ENCODE measurements at regions not wholly inside any gene's neighbourhood (a gene's known extent, or its start where the extent isn't known, plus 50 kb on each side); places are given as distances from the start of the nearest gene placed in this dataset.

DNA sequence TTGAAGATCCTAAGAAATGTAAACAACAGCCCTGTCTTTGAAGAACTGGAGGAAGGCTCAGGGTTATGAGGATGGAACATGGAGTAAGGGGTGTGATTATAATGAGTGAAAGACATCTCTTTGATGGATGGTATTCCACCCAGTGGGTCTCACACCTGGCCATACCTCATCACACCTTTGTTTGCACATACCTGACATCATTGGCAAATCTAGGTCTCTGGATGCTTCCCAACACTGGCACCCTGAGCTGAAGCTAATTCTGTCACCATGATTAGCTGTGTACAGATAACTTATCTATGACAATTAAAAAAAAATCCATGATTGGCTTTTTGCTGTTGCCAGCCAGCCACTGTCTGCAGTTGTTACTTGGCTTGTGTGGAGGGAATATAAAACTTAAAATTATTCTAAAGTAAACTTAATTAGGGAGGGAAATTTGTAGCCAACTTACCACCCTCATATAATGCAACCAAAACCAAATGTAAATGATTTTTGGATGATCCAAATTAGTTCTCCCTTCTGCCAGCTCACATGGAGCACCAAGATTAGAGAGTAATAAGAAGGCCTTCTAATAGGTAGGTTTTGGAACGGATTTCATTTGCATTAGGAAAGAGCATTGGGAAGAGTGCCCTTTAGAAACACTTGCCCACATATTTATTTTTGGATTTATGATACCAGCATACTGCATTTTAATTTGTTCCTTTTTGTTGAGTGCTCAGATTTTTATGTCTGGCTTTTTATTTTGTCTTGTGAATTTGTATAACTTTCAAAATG is 249.5 kb downstream of the SOX4 start:
- H3K9me1 ChIP-seq (ENCODE audit: insufficient read depth, low read length) = no peaks in the 10 kb centered on the region; the same call in 1 of the 2 replicates
- in situ Hi-C loops (cut with MboI; ENCODE audit: low sequenced_read_pairs) = no loop called here

More for the DNA sequence above, 249.5 kb downstream of the SOX4 start:
- Histone ChIP-seq H3K27me3 (ENCODE audit: control insufficient read depth, insufficient read depth, low read length) (no peaks in the 10 kb centered on the region), H3K9me3 (ENCODE audit: control insufficient read depth, insufficient read depth, low read length) (no peaks in the 10 kb centered on the region), H4K5ac (ENCODE audit: low read depth, low read length) (no peak overlapping the region), H3K4me1 (ENCODE audit: control insufficient read depth, insufficient read depth, low read length) (peaks cover 8% of the 10 kb centered on the region; the same call in 1 of the 2 replicates), H3K4me2 (ENCODE audit: low read depth, low read length) (no peak overlapping the region), H3K9ac (ENCODE audit: low read depth, low read length) (no peak overlapping the region), H4K91ac (ENCODE audit: insufficient read depth, low read depth, low read length) (no peak overlapping the region), H3K36me3 (ENCODE audit: control insufficient read depth, insufficient read depth, low read length) (no peaks in the 10 kb centered on the region), H4K20me1 (ENCODE audit: insufficient read depth, low read length) (no peaks in the 10 kb centered on the region), H3K56ac (ENCODE audit: extremely low read depth, insufficient read depth, low read length) (no peak overlapping the region), H3K14ac (replicated peaks; ENCODE audit: low read depth, low read length) (no peak overlapping the region), H2BK20ac (ENCODE audit: low read depth, low read length) (no peak overlapping the region), H3K18ac (ENCODE audit: low read depth, low read length) (no peak overlapping the region), H2BK15ac (ENCODE audit: low read depth, low read length) (no peak overlapping the region), H3K4ac (ENCODE audit: low read depth, low read length) (no peak overlapping the region), H2BK5ac (ENCODE audit: low read depth, low read length, poor library complexity, severe bottlenecking) (no peak overlapping the region), H2AK5ac (ENCODE audit: low read depth, low read length) (no peak overlapping the region), H3K4me3 (ENCODE audit: insufficient read depth, low read depth, low read length) (no peak overlapping the region), H3K23ac (ENCODE audit: low read depth, low read length) (no peak overlapping the region), H2AK9ac (replicated peaks; ENCODE audit: low read depth, low read length, poor library complexity) (no peak overlapping the region), H3K27ac (ENCODE audit: insufficient read depth, low read length) (no peak overlapping the region), H2AFZ (replicated peaks; ENCODE audit: low read length, poor library complexity) (no peak overlapping the region), H4K8ac (ENCODE audit: low read depth in 2 of 2, low read length in 2 of 2) (no peak overlapping the region), H2BK120ac (ENCODE audit: low read depth, low read length) (no peak overlapping the region), H3K79me1 (ENCODE audit: low read depth in 1 of 2, low read length in 2 of 2) (0 out of 4 replicates have a peak, but pooled peaks cover 0 to 3% of the 10 kb centered on the region in 2 experiments)
- dilution Hi-C loops (cut with HindIII; ENCODE audit: low sequenced_read_pairs, unreplicated experiment) (no loop called here), intact Hi-C loops (cut with micrococcal nuclease) (no loop called here)
- no CpG with 5 or more reads among the region's 1 CpG for WGBS, 2 experiments (ENCODE audit: extremely low coverage in 2 of 2, insufficient read length in 1 of 2)
- no TSS peak for BruUV-seq (replicated peaks)
- DNase-seq = no peak
- no peak for ATAC-seq (ENCODE audit: low read depth)
- ChIA-PET CTCF (no interaction called here), POLR2A (ENCODE audit: unreplicated experiment) (no interaction called here)
- TF ChIP-seq POLR2A (IDR thresholded peaks at IDR 0.05; ENCODE audit: low read depth, low read length) (no peak), RCOR1 (IDR thresholded peaks at IDR 0.05; ENCODE audit: insufficient replicate concordance, low read length) (no peak), CEBPB (IDR thresholded peaks at IDR 0.05; ENCODE audit: low read depth, low read length) (no peak), SMC3 (IDR thresholded peaks at IDR 0.05; ENCODE audit: low read depth, low read length) (no peak), BHLHE40 (IDR thresholded peaks at IDR 0.05; ENCODE audit: low read depth, low read length) (no peak), RAD21 (IDR thresholded peaks at IDR 0.05; ENCODE audit: low read length) (no peak), CHD1 (IDR thresholded peaks at IDR 0.05; ENCODE audit: low read depth, low read length) (no peak), MAFK (IDR thresholded peaks at IDR 0.05; ENCODE audit: low read depth, low read length) (no peak), FOS (IDR thresholded peaks at IDR 0.05; ENCODE audit: low read depth, low read length) (no peak)
- TF ChIP-seq, protein P1, sequence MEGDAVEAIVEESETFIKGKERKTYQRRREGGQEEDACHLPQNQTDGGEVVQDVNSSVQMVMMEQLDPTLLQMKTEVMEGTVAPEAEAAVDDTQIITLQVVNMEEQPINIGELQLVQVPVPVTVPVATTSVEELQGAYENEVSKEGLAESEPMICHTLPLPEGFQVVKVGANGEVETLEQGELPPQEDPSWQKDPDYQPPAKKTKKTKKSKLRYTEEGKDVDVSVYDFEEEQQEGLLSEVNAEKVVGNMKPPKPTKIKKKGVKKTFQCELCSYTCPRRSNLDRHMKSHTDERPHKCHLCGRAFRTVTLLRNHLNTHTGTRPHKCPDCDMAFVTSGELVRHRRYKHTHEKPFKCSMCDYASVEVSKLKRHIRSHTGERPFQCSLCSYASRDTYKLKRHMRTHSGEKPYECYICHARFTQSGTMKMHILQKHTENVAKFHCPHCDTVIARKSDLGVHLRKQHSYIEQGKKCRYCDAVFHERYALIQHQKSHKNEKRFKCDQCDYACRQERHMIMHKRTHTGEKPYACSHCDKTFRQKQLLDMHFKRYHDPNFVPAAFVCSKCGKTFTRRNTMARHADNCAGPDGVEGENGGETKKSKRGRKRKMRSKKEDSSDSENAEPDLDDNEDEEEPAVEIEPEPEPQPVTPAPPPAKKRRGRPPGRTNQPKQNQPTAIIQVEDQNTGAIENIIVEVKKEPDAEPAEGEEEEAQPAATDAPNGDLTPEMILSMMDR (conservative IDR thresholded peaks at IDR 0.05; ENCODE audit: low read depth, low read length) = no peak
- TF ChIP-seq, protein P2, sequence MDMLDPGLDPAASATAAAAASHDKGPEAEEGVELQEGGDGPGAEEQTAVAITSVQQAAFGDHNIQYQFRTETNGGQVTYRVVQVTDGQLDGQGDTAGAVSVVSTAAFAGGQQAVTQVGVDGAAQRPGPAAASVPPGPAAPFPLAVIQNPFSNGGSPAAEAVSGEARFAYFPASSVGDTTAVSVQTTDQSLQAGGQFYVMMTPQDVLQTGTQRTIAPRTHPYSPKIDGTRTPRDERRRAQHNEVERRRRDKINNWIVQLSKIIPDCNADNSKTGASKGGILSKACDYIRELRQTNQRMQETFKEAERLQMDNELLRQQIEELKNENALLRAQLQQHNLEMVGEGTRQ (IDR thresholded peaks at IDR 0.05; ENCODE audit: low read depth, low read length) = no peak
- TF ChIP-seq, protein P3, sequence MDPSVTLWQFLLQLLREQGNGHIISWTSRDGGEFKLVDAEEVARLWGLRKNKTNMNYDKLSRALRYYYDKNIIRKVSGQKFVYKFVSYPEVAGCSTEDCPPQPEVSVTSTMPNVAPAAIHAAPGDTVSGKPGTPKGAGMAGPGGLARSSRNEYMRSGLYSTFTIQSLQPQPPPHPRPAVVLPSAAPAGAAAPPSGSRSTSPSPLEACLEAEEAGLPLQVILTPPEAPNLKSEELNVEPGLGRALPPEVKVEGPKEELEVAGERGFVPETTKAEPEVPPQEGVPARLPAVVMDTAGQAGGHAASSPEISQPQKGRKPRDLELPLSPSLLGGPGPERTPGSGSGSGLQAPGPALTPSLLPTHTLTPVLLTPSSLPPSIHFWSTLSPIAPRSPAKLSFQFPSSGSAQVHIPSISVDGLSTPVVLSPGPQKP (IDR thresholded peaks at IDR 0.05; ENCODE audit: borderline replicate concordance, low read depth, low read length) = no peak
